ENCODE measurements at regions not wholly inside any gene's neighbourhood (a gene's known extent, or its start where the extent isn't known, plus 50 kb on each side); places are given as distances from the start of the nearest gene placed in this dataset.

GRCh38 chr21:27154451-27155129, 187.7 kb upstream of the ADAMTS5 start:
- peak; percentile 91 for ATAC-seq
- no peak for DNase-seq (ENCODE audit: missing footprints)
- intact Hi-C loops (cut with DNase I), result no loop called here

DNA sequence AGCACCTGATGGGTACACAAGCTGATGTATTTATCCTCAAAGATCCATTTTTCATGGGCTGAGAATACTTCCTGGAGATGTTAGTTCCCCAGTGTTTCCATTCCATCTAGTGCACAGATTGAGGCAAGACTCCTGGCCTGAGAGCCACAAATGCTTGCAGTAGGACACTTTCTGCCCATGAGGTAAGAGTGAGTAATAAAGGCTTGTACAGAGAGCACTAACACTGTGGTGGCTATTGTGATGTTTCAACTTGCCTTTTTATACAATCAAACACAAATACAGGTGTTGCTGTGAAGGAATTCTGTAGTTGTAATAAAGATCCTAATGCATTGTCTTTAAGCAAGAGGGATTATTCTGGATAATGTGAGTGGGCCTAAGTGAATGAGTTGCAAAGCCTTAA, 186.1 kb upstream of the ADAMTS5 start:
- DNase-seq (ENCODE audit: missing footprints), result no peak
- intact Hi-C loops (cut with DNase I), result no loop called here
- ATAC-seq, result no peak

DNA sequence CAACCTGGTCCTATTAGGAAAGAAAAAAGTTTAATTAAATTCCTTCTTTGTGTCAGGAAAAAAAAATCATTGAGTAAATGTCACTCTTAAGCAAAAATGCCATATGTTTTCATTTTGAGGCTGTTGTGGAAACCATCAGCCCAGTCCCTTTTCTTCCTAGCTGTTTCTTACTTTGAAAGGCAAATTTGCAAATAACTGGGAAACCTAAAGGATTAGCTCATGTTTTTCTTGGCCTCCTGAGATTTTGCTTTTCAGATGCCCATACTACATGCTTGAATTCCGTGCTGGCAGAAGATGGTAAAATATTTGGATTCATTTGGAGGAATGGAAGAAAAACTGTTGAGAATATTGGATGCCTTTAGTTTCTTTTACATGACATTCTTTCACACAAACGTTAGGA, 182.1 kb upstream of the ADAMTS5 start:
- ATAC-seq (no peak), DNase-seq (ENCODE audit: missing footprints) (no peak)
- intact Hi-C loops (cut with DNase I), result no loop called here

DNA sequence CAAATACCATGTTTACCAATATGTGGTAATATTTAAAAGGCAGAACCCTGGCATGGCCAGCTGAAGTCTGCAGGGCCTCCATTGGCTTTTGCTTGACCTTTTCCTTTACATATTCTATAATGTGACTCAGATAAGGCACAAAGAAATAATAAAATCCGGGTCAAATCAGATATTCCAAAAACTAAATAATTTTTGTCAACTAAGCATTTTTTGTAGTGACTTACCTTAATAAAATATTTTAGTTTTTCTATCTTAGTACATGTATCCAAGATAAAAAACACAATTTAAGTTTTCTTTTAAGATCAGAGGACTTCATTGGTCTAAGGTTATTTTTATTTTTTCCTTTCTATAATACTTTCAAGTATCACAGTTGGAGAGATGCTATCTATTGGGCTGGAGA, 179.4 kb upstream of the ADAMTS5 start:
- intact Hi-C loops (cut with DNase I), result no loop called here
- no peak for ATAC-seq

DNA sequence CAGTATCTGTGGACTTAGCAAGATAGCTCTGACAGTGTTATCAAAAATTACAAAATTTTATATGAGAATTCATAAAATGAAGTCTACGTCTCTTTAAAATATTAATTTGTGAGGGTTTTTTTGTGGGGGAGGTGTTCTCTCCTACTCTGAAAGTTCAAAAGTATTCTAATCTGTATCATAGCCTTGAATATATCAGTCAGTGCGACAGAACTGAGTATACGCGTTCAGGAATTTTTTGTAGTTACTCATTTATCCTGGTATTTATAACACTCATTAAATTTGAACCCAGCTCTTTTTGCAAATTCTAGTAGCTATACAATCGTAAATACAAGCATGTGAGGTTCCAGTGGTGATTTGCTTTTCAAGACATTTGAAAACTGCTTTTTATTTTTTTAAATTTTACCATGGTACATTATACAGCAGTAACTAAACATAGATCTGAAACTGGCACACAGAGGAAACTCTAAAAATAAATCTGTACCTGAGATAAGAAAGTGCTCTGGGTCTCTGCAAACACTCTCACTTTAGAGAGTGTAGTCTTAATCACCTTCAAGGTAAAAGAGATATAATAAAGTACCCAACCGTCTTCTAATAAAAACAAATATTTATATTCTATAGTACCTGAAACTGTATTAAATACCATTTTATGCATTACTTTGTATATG, 178.4 kb upstream of the ADAMTS5 start:
- ATAC-seq (peak; percentile 76), DNase-seq (ENCODE audit: missing footprints) (no peak)
- intact Hi-C loops (cut with DNase I), result no loop called here

More for the DNA sequence above, 179.4 kb upstream of the ADAMTS5 start:
- DNase-seq (ENCODE audit: missing footprints), result no peak

GRCh38 chr21:27143476-27143875, 176.6 kb upstream of the ADAMTS5 start:
- intact Hi-C loops (cut with DNase I), result no loop called here
- peak; percentile 65 for DNase-seq (ENCODE audit: missing footprints)
- no peak for ATAC-seq

- intact Hi-C loops (cut with DNase I), result no loop called here
- no peak for DNase-seq (ENCODE audit: missing footprints)
- ATAC-seq, result no peak
Observed at GRCh38 chr21:27139526-27139925, 172.6 kb upstream of the ADAMTS5 start.

DNA sequence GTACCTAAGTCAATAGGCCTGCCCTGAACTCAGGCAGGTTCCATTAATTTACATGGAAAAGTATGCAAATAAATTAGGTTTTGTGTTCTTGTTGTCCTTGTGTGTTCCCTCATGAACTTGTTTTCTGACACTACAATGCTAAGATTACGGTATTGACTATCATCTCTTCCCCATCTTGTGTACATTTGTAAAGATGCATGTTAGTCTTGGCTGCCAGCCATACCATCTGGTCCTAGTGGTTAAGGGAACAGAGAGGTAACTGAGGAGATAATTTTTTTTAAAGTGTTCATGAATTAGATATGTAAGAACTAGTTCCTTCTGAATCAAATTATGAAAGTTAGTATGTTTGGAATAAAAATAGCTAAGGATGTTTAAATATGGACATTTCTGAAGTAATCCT, 167.6 kb upstream of the ADAMTS5 start:
- no peak for ATAC-seq
- intact Hi-C loops (cut with DNase I), result no loop called here

DNA sequence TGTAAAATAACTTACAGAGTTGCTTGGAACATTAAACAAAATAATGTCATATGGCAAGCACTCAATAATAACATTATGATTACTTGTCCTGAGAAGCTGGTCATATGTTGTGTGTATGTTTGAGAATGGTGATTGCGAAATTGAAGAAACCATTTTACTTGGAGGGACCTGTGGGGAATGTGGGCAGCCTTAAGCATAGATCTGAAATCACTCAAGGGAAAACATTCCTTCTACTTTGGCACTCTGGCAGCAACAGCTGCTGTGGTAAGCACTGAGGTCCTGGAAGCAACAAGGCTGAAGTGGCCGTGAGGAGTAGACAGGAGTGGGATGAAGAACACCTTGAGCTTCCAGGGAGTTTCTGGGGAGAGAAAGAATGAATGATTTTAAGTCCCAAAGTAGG, 165.4 kb upstream of the ADAMTS5 start:
- intact Hi-C loops (cut with DNase I), result no loop called here
- ATAC-seq, result no peak
- no peak for DNase-seq (ENCODE audit: missing footprints)

More for the DNA sequence above, 167.6 kb upstream of the ADAMTS5 start:
- DNase-seq (ENCODE audit: missing footprints), result no peak

DNA sequence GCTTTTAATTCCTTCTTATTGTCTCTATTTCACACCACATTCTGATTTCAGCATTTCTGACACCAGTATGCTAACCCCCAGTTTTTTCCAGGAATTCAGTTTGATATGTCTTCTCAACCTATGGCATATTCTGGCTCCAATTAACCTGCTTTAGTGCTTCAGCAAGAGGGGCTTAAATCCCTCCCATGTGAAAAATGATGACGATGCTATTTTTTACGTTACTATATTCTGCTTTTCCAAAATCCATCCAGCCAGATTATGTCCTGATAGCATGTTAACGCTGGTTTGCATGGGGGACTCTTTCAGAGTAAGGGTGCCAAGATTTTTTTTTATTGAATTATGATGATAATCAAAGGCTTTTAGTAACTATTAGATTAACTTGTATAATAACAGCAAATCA, 163.3 kb upstream of the ADAMTS5 start:
- no peak for ATAC-seq
- DNase-seq (ENCODE audit: missing footprints), result no peak
- intact Hi-C loops (cut with DNase I), result no loop called here

DNA sequence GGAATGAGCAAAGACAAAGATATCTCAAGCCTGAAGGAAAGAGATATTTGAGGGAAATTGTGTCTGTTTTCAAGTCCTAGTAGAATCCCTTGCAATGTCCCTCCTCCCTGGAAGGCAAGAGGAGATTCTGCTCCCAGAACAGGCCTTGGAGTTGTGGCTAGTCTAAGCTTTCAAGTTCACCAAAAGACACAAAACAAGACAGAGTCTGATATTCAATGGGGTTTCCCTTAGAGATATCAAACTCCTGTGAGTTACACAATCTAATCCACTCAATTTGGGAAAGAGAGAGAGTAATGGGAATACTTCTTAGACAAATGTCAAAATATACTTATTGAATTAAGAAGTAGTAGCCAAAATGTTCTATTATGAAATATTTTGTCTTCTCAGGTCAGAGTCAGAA, 162.8 kb upstream of the ADAMTS5 start:
- DNase-seq (ENCODE audit: missing footprints) (no peak), ATAC-seq (peak; percentile 56)
- intact Hi-C loops (cut with DNase I), result no loop called here

- no peak for DNase-seq (ENCODE audit: missing footprints)
- no peak for ATAC-seq
- intact Hi-C loops (cut with DNase I), result no loop called here
Observed at GRCh38 chr21:27129215-27129614, 162.3 kb upstream of the ADAMTS5 start.

- intact Hi-C loops (cut with DNase I), result no loop called here
- DNase-seq (ENCODE audit: missing footprints) (no peak), ATAC-seq (no peak)
Observed at GRCh38 chr21:27126140-27126539, 159.3 kb upstream of the ADAMTS5 start.

- ATAC-seq (no peak), DNase-seq (ENCODE audit: missing footprints) (no peak)
- intact Hi-C loops (cut with DNase I), result no loop called here
Observed at GRCh38 chr21:27122686-27123085, 155.8 kb upstream of the ADAMTS5 start.

- ATAC-seq, result no peak
- DNase-seq (ENCODE audit: missing footprints), result no peak
- intact Hi-C loops (cut with DNase I), result no loop called here
Observed at GRCh38 chr21:27114111-27114510, 147.2 kb upstream of the ADAMTS5 start.

DNA sequence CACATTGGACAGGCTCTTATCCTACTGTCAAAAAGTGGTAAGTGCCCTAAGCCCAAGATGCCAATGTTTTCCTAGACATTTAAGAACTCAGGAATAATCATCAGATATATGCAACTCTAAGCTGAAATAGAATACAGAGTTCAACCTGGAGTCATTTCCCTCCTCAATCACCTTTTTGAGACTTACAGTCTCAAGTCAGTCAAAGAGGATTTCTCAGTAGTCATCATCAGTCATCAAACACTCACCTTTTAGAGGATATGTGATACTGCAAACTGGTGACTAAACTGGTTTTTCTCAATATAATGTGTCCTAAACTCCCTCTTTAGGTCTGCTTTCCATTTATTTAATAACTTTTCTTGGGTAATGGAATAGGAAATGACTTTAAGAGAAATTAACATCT, 145.3 kb upstream of the ADAMTS5 start:
- DNase-seq (ENCODE audit: missing footprints) (no peak), ATAC-seq (no peak)
- intact Hi-C loops (cut with DNase I), result no loop called here

GRCh38 chr21:27110956-27111355, 144.1 kb upstream of the ADAMTS5 start:
- ATAC-seq (no peak), DNase-seq (ENCODE audit: missing footprints) (no peak)
- intact Hi-C loops (cut with DNase I), result no loop called here

- intact Hi-C loops (cut with DNase I), result loop anchor here (10.0 kb wide), 1 partner anchor 144 kb away; the partner anchor contains the start of gene ADAMTS5
- ATAC-seq (no peak), DNase-seq (ENCODE audit: missing footprints) (no peak)
Observed at GRCh38 chr21:27108701-27109100, 141.8 kb upstream of the ADAMTS5 start.

GRCh38 chr21:27108228-27108627, 141.3 kb upstream of the ADAMTS5 start:
- ATAC-seq (no peak), DNase-seq (ENCODE audit: missing footprints) (no peak)
- intact Hi-C loops (cut with DNase I), result loop anchor here (10.0 kb wide), 1 partner anchor 143 kb away; the partner anchor contains the start of gene ADAMTS5

DNA sequence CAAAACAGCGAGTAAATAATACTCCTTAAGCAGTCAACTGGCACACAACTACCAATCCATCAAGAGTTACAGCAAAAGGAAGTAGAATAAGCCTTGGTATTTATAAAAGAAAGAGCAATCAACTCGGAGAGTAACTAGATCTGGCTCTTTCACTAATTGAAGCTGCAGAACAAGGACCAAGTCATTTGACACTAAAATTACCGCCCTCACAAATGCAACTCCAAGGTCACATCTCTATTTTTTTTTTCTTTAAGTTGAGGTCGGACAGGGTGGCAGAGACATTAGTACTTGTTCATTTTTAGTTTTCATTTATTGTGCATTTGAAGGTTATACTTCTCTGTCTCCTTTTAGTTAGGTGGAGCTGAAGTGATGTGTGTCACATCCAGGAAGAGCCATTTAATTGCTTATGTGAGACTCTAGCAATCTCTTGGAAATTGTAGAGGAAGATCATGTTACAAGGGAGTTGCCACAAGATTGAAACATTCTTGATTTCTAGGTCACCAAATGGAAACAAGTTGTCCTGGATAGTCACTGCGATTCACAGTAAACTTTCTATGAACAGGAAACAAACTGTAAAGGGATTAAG, 138.1 kb upstream of the ADAMTS5 start:
- intact Hi-C loops (cut with DNase I), result loop anchor here (10.0 kb wide), 1 partner anchor 140 kb away; the partner anchor contains the start of gene ADAMTS5
- ATAC-seq, result no peak
- no peak for DNase-seq (ENCODE audit: missing footprints)
